Testis (tissue), 2 donors: ENCODE measurements at regions not wholly inside any gene's neighbourhood (a gene's known extent, or its start where the extent isn't known, plus 50 kb on each side); places are given as distances from the start of the nearest gene placed in this dataset.

Experiments
- DNase-seq: peaks from one replicate; pipeline ENCODE4 v3.0.0-alpha.2; 2019
- H3K27ac ChIP-seq, 2 donors: fragments of 200-600 bp; sonication (generic); one replicate each; pipeline ENCODE4 v1.5.1; 2019
- H3K27me3 ChIP-seq: fragments of 200-600 bp; sonication (generic); one replicate; pipeline ENCODE4 v1.5.1; 2019
- H3K36me3 ChIP-seq: fragments of 200-600 bp; sonication (generic); one replicate; pipeline ENCODE4 v1.5.1; 2017; ENCODE audit warnings: low read depth; ENCODE audit errors: missing control alignments
- H3K4me1 ChIP-seq: fragments of 200-600 bp; sonication (generic); one replicate; pipeline ENCODE4 v1.5.1; 2019
- H3K4me3 ChIP-seq, 2 donors: fragments of 200-600 bp; sonication (generic); one replicate each; pipeline ENCODE4 v1.5.1; 2017 to 2019
- H3K9me3 ChIP-seq: fragments of 200-600 bp; sonication (generic); one replicate; pipeline ENCODE4 v1.5.1; 2017
- CTCF ChIP-seq, 3 experiments: fragments of 450-650 bp in 2 of 3; fragments of 200-600 bp in 1 of 3; sonication (generic) in 1 of 3; IDR thresholded peaks; one replicate each; pipeline ENCODE4 v1.5.1; 2016 to 2019; ENCODE audit warnings: antibody characterized with exemption in 3 of 3, mild to moderate bottlenecking in 2 of 3, moderate library complexity in 1 of 3
- POLR2A ChIP-seq: fragments of 450-650 bp; IDR thresholded peaks from one replicate; pipeline ENCODE4 v1.6.1; 2017; ENCODE audit warnings: antibody characterized with exemption, mild to moderate bottlenecking, moderate library complexity
- WGBS, 2 donors: methylation state at CpG; one replicate each; pipeline ENCODE4 v1.1.5; 2018; 5-methylcytosine and 5-hydroxymethylcytosine counted together
- intact Hi-C: fragments of 100-400 bp; cut with DNase I; formaldehyde crosslinking; loops from one replicate; pipeline ENCODE4 v1.15.1; 2023; ENCODE audit warnings: low total_unique reads

GRCh38 chr21:35116777-35117176, 67.7 kb upstream of the RUNX1 start:
- intact Hi-C loops = no loop called here
- Histone ChIP-seq H3K27me3 (no peaks in the 10 kb centered on the region), H3K27ac (no peak overlapping the region), H3K4me1 (no peaks in the 10 kb centered on the region), H3K36me3 (no peaks in the 10 kb centered on the region), H3K9me3 (no peaks in the 10 kb centered on the region), H3K4me3 (no peak overlapping the region)
- DNase-seq = no peak
- 97% methylated on average over 2 of the region's 2 CpGs for WGBS, 2 donors
- TF ChIP-seq CTCF (IDR thresholded peaks at IDR 0.05) (no peak), POLR2A (no peak)

GRCh38 chr21:35113064-35113463, 64.0 kb upstream of the RUNX1 start:
- Histone ChIP-seq H3K4me1 (no peaks in the 10 kb centered on the region), H3K36me3 (no peaks in the 10 kb centered on the region), H3K27me3 (no peaks in the 10 kb centered on the region), H3K27ac (no peak overlapping the region), H3K9me3 (no peaks in the 10 kb centered on the region), H3K4me3 (no peak overlapping the region)
- intact Hi-C loops = no loop called here
- TF ChIP-seq POLR2A (no peak), CTCF (IDR thresholded peaks at IDR 0.05) (no peak)
- DNase-seq = no peak
- WGBS, 2 donors = 71 to 84% methylated on average over 2 of the region's 2 CpGs

- intact Hi-C loops = no loop called here
- TF ChIP-seq CTCF (IDR thresholded peaks at IDR 0.05) (no peak), POLR2A (no peak)
- WGBS, 2 donors = 78 to 90% methylated on average over 4 of the region's 4 CpGs
Measured at GRCh38 chr21:35111321-35111930, 62.3 kb upstream of the RUNX1 start.

GRCh38 chr21:35108887-35109286, 59.8 kb upstream of the RUNX1 start:
- intact Hi-C loops = no loop called here
- no peak overlapping the region for H3K4me3 ChIP-seq
- H3K27me3 ChIP-seq = no peaks in the 10 kb centered on the region
- DNase-seq = no peak
- H3K27ac ChIP-seq = no peak overlapping the region
- H3K36me3 ChIP-seq = no peaks in the 10 kb centered on the region
- no peak for TF ChIP-seq POLR2A
- no peak for TF ChIP-seq CTCF (IDR thresholded peaks at IDR 0.05)
- 74 to 85% methylated on average over 3 of the region's 3 CpGs for WGBS, 2 donors
- no peaks in the 10 kb centered on the region for H3K4me1 ChIP-seq
- no peaks in the 10 kb centered on the region for H3K9me3 ChIP-seq

More at GRCh38 chr21:35111321-35111930, 62.3 kb upstream of the RUNX1 start:
- no peaks in the 10 kb centered on the region for H3K36me3 ChIP-seq
- no peak overlapping the region for H3K4me3 ChIP-seq
- no peak overlapping the region for H3K27ac ChIP-seq
- no peak for DNase-seq
- H3K4me1 ChIP-seq = no peaks in the 10 kb centered on the region
- no peaks in the 10 kb centered on the region for H3K27me3 ChIP-seq
- no peaks in the 10 kb centered on the region for H3K9me3 ChIP-seq

- H3K4me1 ChIP-seq = no peaks in the 10 kb centered on the region
- intact Hi-C loops = no loop called here
- TF ChIP-seq CTCF (IDR thresholded peaks at IDR 0.05) = no peak
- TF ChIP-seq POLR2A = no peak
- DNase-seq = no peak
- H3K9me3 ChIP-seq = no peaks in the 10 kb centered on the region
- no peak overlapping the region for H3K27ac ChIP-seq
- H3K36me3 ChIP-seq = no peaks in the 10 kb centered on the region
- no peak overlapping the region for H3K4me3 ChIP-seq
- no peaks in the 10 kb centered on the region for H3K27me3 ChIP-seq
- 78 to 85% methylated on average over 6 of the region's 6 CpGs for WGBS, 2 donors
Measured at GRCh38 chr21:35107520-35107919, 58.4 kb upstream of the RUNX1 start.
